ENCODE measurements at regions not wholly inside any gene's neighbourhood (a gene's known extent, or its start where the extent isn't known, plus 50 kb on each side); places are given as distances from the start of the nearest gene placed in this dataset.

DNA sequence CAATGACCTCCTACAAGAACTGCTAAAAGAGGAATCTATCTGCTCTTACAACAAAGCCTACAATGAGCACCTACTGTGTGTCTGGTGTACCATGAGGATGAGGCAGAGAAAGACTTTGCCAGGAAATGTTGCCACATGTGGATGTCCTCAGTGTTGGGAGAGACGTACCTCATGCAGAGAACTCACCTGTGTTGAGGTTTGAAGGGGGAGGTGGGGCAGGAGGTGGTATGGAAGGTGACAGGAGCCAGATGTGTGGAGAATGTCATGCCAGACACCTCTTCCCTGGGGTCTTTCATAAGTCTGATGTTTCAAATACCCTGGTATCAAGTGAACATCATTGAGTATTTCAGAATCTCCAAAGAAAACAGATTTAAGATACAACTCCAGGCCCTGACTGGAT, 220.1 kb upstream of the RNF32 start:
- TF ChIP-seq, protein P1, sequence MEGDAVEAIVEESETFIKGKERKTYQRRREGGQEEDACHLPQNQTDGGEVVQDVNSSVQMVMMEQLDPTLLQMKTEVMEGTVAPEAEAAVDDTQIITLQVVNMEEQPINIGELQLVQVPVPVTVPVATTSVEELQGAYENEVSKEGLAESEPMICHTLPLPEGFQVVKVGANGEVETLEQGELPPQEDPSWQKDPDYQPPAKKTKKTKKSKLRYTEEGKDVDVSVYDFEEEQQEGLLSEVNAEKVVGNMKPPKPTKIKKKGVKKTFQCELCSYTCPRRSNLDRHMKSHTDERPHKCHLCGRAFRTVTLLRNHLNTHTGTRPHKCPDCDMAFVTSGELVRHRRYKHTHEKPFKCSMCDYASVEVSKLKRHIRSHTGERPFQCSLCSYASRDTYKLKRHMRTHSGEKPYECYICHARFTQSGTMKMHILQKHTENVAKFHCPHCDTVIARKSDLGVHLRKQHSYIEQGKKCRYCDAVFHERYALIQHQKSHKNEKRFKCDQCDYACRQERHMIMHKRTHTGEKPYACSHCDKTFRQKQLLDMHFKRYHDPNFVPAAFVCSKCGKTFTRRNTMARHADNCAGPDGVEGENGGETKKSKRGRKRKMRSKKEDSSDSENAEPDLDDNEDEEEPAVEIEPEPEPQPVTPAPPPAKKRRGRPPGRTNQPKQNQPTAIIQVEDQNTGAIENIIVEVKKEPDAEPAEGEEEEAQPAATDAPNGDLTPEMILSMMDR (CRISPR knock-in tag; IDR thresholded peaks at IDR 0.05), result no peak
- TF ChIP-seq, protein P2, sequence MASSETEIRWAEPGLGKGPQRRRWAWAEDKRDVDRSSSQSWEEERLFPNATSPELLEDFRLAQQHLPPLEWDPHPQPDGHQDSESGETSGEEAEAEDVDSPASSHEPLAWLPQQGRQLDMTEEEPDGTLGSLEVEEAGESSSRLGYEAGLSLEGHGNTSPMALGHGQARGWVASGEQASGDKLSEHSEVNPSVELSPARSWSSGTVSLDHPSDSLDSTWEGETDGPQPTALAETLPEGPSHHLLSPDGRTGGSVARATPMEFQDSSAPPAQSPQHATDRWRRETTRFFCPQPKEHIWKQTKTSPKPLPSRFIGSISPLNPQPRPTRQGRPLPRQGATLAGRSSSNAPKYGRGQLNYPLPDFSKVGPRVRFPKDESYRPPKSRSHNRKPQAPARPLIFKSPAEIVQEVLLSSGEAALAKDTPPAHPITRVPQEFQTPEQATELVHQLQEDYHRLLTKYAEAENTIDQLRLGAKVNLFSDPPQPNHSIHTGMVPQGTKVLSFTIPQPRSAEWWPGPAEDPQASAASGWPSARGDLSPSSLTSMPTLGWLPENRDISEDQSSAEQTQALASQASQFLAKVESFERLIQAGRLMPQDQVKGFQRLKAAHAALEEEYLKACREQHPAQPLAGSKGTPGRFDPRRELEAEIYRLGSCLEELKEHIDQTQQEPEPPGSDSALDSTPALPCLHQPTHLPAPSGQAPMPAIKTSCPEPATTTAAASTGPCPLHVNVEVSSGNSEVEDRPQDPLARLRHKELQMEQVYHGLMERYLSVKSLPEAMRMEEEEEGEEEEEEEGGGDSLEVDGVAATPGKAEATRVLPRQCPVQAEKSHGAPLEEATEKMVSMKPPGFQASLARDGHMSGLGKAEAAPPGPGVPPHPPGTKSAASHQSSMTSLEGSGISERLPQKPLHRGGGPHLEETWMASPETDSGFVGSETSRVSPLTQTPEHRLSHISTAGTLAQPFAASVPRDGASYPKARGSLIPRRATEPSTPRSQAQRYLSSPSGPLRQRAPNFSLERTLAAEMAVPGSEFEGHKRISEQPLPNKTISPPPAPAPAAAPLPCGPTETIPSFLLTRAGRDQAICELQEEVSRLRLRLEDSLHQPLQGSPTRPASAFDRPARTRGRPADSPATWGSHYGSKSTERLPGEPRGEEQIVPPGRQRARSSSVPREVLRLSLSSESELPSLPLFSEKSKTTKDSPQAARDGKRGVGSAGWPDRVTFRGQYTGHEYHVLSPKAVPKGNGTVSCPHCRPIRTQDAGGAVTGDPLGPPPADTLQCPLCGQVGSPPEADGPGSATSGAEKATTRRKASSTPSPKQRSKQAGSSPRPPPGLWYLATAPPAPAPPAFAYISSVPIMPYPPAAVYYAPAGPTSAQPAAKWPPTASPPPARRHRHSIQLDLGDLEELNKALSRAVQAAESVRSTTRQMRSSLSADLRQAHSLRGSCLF (CRISPR knock-in tag; IDR thresholded peaks at IDR 0.05; ENCODE audit: borderline replicate concordance), result no peak
- TF ChIP-seq, protein P3, sequence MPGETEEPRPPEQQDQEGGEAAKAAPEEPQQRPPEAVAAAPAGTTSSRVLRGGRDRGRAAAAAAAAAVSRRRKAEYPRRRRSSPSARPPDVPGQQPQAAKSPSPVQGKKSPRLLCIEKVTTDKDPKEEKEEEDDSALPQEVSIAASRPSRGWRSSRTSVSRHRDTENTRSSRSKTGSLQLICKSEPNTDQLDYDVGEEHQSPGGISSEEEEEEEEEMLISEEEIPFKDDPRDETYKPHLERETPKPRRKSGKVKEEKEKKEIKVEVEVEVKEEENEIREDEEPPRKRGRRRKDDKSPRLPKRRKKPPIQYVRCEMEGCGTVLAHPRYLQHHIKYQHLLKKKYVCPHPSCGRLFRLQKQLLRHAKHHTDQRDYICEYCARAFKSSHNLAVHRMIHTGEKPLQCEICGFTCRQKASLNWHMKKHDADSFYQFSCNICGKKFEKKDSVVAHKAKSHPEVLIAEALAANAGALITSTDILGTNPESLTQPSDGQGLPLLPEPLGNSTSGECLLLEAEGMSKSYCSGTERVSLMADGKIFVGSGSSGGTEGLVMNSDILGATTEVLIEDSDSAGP (CRISPR knock-in tag; IDR thresholded peaks at IDR 0.05; ENCODE audit: borderline replicate concordance), result no peak
- no peak for TF ChIP-seq CREB1 (IDR thresholded peaks at IDR 0.05)
- TF ChIP-seq CREB1 (CRISPR knock-in tag; IDR thresholded peaks at IDR 0.05), result no peak
- no peak for TF ChIP-seq NPAS2 (CRISPR knock-in tag; IDR thresholded peaks at IDR 0.05; ENCODE audit: borderline replicate concordance)
- no peak for TF ChIP-seq MAZ (IDR thresholded peaks at IDR 0.05; ENCODE audit: borderline replicate concordance, low read depth, low read length)
- no peak for TF ChIP-seq MAZ (CRISPR knock-in tag; IDR thresholded peaks at IDR 0.05; ENCODE audit: low read depth)
- TF ChIP-seq ZBTB7B (CRISPR knock-in tag; IDR thresholded peaks at IDR 0.05), result no peak
- TF ChIP-seq USF2 (IDR thresholded peaks at IDR 0.05; ENCODE audit: low read depth, low read length), result no peak
- no peak for TF ChIP-seq USF2 (CRISPR knock-in tag; IDR thresholded peaks at IDR 0.05; ENCODE audit: borderline replicate concordance)
- TF ChIP-seq ATF2 (CRISPR knock-in tag; IDR thresholded peaks at IDR 0.05), result no peak

Data from HepG2 (cell line).